Activated B cell treated with CpG ODN at 0.5 μM for 24 hours (primary cell): ENCODE measurements at regions not wholly inside any gene's neighbourhood (a gene's known extent, or its start where the extent isn't known, plus 50 kb on each side); places are given as distances from the start of the nearest gene placed in this dataset.

Source experiments
- ATAC-seq: fragments of 200-7000 bp; cut with Tn5 transposase; one replicate; pipeline ENCODE4 v1.10.0; 2021; ENCODE audit warnings: low read depth, mild to moderate bottlenecking, moderate library complexity
- CTCF ChIA-PET: fragments of 350-600 bp; sonication (Branson Sonifier 250); formaldehyde crosslinking; loops from one replicate; lab custom pipeline; 2021; ENCODE audit warnings: antibody characterized with exemption; lab: Charles Lee
- POLR2A ChIA-PET: fragments of 350-600 bp; sonication (Branson Sonifier 250); formaldehyde crosslinking; loops from one replicate; lab custom pipeline; 2021; ENCODE audit warnings: antibody characterized with exemption; lab: Charles Lee
- DNase-seq: peaks from one replicate; pipeline ENCODE4 v3.0.0; 2022
- H3K27ac Mint-ChIP-seq: one replicate; pipeline ENCODE4 v1.8.0; 2020; ENCODE audit warnings: mixed read lengths
- H3K27me3 Mint-ChIP-seq: one replicate; pipeline ENCODE4 v1.8.0; 2021; ENCODE audit warnings: mixed read lengths
- H3K36me3 Mint-ChIP-seq: one replicate; pipeline ENCODE4 v1.8.0; 2021; ENCODE audit warnings: low read depth, mixed read lengths
- H3K4me1 Mint-ChIP-seq: one replicate; pipeline ENCODE4 v1.8.0; 2021; ENCODE audit warnings: mixed read lengths
- H3K4me3 Mint-ChIP-seq: one replicate; pipeline ENCODE4 v1.8.0; 2020; ENCODE audit warnings: mild to moderate bottlenecking, mixed read lengths
- H3K9me3 Mint-ChIP-seq: one replicate; pipeline ENCODE4 v1.8.0; 2020; ENCODE audit warnings: mixed read lengths
- intact Hi-C: fragments of 100-400 bp; cut with micrococcal nuclease; formaldehyde crosslinking; loops from one replicate; pipeline ENCODE4 v1.15.1; 2024
- TF ChIP-seq, protein P1 (sequence below): fragments of 200-600 bp; IDR thresholded peaks from one replicate; pipeline ENCODE4 v1.8.0; 2022; ENCODE audit warnings: antibody characterized with exemption, mild to moderate bottlenecking

GRCh38 chr11:96783311-96783710 lies 393.5 kb downstream of the JRKL start:
- ChIA-PET POLR2A (no interaction called here), CTCF (no interaction called here)
- intact Hi-C loops = no loop called here
- H3K4me1 Mint-ChIP-seq = no peaks in the 10 kb centered on the region
- no peaks in the 10 kb centered on the region for H3K27me3 Mint-ChIP-seq
- ATAC-seq (no peak), DNase-seq (no peak)
- H3K36me3 Mint-ChIP-seq = no peaks in the 10 kb centered on the region
- no peaks in the 10 kb centered on the region for H3K9me3 Mint-ChIP-seq
- TF ChIP-seq, protein P1, sequence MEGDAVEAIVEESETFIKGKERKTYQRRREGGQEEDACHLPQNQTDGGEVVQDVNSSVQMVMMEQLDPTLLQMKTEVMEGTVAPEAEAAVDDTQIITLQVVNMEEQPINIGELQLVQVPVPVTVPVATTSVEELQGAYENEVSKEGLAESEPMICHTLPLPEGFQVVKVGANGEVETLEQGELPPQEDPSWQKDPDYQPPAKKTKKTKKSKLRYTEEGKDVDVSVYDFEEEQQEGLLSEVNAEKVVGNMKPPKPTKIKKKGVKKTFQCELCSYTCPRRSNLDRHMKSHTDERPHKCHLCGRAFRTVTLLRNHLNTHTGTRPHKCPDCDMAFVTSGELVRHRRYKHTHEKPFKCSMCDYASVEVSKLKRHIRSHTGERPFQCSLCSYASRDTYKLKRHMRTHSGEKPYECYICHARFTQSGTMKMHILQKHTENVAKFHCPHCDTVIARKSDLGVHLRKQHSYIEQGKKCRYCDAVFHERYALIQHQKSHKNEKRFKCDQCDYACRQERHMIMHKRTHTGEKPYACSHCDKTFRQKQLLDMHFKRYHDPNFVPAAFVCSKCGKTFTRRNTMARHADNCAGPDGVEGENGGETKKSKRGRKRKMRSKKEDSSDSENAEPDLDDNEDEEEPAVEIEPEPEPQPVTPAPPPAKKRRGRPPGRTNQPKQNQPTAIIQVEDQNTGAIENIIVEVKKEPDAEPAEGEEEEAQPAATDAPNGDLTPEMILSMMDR = no peak
- H3K27ac Mint-ChIP-seq = no peak overlapping the region
- no peak overlapping the region for H3K4me3 Mint-ChIP-seq

GRCh38 chr11:96785073-96785472 lies 395.3 kb downstream of the JRKL start:
- Mint-ChIP-seq H3K4me3 (no peak overlapping the region), H3K36me3 (no peaks in the 10 kb centered on the region), H3K27ac (no peak overlapping the region), H3K27me3 (no peaks in the 10 kb centered on the region), H3K4me1 (no peaks in the 10 kb centered on the region), H3K9me3 (peaks cover 2% of the 10 kb centered on the region)
- ATAC-seq = no peak
- DNase-seq = no peak
- ChIA-PET CTCF (no interaction called here), POLR2A (no interaction called here)
- TF ChIP-seq, protein P1 = no peak
- intact Hi-C loops = no loop called here

- Mint-ChIP-seq H3K4me3 (no peak overlapping the region), H3K4me1 (no peaks in the 10 kb centered on the region), H3K9me3 (no peaks in the 10 kb centered on the region), H3K27ac (no peak overlapping the region), H3K36me3 (no peaks in the 10 kb centered on the region), H3K27me3 (no peaks in the 10 kb centered on the region)
- POLR2A ChIA-PET = no interaction called here
- CTCF ChIA-PET = no interaction called here
- intact Hi-C loops = no loop called here
- DNase-seq (no peak), ATAC-seq (no peak)
- TF ChIP-seq, protein P1 = no peak
These were observed 404.3 kb downstream of the JRKL start for GRCh38 chr11:96794152-96794551.

- Mint-ChIP-seq H3K27ac (no peak overlapping the region), H3K4me3 (no peak overlapping the region), H3K36me3 (no peaks in the 10 kb centered on the region), H3K27me3 (no peaks in the 10 kb centered on the region), H3K4me1 (no peaks in the 10 kb centered on the region), H3K9me3 (no peaks in the 10 kb centered on the region)
- intact Hi-C loops = no loop called here
- ChIA-PET CTCF (no interaction called here), POLR2A (no interaction called here)
- DNase-seq (no peak), ATAC-seq (no peak)
- TF ChIP-seq, protein P1 = no peak
These were observed 408.6 kb downstream of the JRKL start for GRCh38 chr11:96798445-96798844.

- TF ChIP-seq, protein P1 = no peak
- ATAC-seq (no peak), DNase-seq (no peak)
- ChIA-PET POLR2A (no interaction called here), CTCF (no interaction called here)
- H3K36me3 Mint-ChIP-seq = no peaks in the 10 kb centered on the region
- H3K4me3 Mint-ChIP-seq = no peak overlapping the region
- H3K9me3 Mint-ChIP-seq = peaks cover 2% of the 10 kb centered on the region
- no peaks in the 10 kb centered on the region for H3K4me1 Mint-ChIP-seq
- no peaks in the 10 kb centered on the region for H3K27me3 Mint-ChIP-seq
- no peak overlapping the region for H3K27ac Mint-ChIP-seq
- intact Hi-C loops = no loop called here
These were observed 425.4 kb downstream of the JRKL start for GRCh38 chr11:96815236-96815635.
